HL-60 (cell line): ENCODE measurements at regions not wholly inside any gene's neighbourhood (a gene's known extent, or its start where the extent isn't known, plus 50 kb on each side); places are given as distances from the start of the nearest gene placed in this dataset.

ENCODE experiments used
- DNase-seq, 2 experiments: peaks; one replicate each; pipeline ENCODE4 v3.0.0-alpha.2; 2010 to 2020; ENCODE audit warnings: low read depth in 1 of 2, low spot score in 1 of 2
- H3K27ac ChIP-seq: fragments of 250-450 bp; sonication (Bioruptor Pico); replicated peaks from 2 replicates; pipeline ENCODE4 v1.5.1; 2020; ENCODE audit warnings: mild to moderate bottlenecking, moderate library complexity
- H3K27me3 ChIP-seq: fragments of 250-450 bp; sonication (Bioruptor Pico); 2 replicates; pipeline ENCODE4 v1.5.1; 2021; ENCODE audit warnings: mild to moderate bottlenecking, moderate library complexity; ENCODE audit not compliant: insufficient read depth, poor library complexity, severe bottlenecking
- H3K4me3 ChIP-seq: replicated peaks from 2 replicates; pipeline ENCODE4 v1.5.1; 2011; ENCODE audit warnings: mild to moderate bottlenecking, control low read depth, low read length; ENCODE audit not compliant: insufficient read depth
- GABPA ChIP-seq: IDR thresholded peaks from 2 replicates; pipeline ENCODE4 v1.6.1; 2012; ENCODE audit warnings: low read depth
- POLR2AphosphoS5 ChIP-seq: IDR thresholded peaks from 2 replicates; pipeline ENCODE4 v1.6.1; 2012; ENCODE audit warnings: low read depth
- SPI1 ChIP-seq: IDR thresholded peaks from 2 replicates; pipeline ENCODE4 v1.6.1; 2012; ENCODE audit warnings: low read depth, mild to moderate bottlenecking, borderline replicate concordance
- TF ChIP-seq, protein P1 (sequence below): IDR thresholded peaks from 2 replicates; pipeline ENCODE4 v1.6.1; 2012; ENCODE audit warnings: low read depth; ENCODE audit not compliant: insufficient replicate concordance
- TF ChIP-seq, protein P2 (sequence below): IDR thresholded peaks from one replicate; pipeline ENCODE4 v1.5.1; 2011; ENCODE audit warnings: low read length, control low read depth, inconsistent platforms; ENCODE audit not compliant: insufficient read depth

DNA sequence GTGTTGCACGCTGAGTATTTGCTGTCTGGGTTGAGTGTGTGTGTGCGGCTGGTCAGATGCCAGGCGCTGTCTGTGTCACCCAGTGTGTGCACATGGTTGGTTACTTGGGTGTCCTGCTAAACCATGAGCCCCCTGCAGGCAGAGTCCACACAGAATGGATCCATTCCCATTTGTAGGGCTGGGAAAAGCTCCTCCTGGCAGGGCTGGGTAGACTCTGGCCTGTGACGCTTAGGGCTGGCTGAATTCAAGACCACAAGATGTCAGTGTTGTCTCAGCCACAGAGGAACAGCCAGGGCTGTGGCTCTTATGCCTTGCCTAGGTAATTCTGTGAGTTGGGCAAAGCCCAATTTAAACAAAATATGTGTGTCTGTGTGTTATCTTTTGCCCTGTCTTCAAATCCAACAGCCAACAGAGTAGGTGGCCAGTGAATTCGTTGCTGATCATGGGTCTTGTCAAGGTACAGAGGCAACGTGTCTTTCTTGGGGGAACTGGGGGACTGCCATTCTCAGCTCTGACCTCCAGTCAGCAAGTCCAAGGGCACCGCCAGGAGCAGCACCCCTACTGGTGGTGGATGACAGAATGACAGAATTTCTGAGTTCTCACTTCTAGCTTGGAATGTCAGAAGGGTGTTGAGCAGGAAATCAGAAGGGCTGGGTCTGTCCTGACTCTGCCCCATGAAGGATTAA is 285.1 kb downstream of the CCSER2 start:
- TF ChIP-seq POLR2AphosphoS5 (no peak), GABPA (no peak), SPI1 (no peak)
- TF ChIP-seq, protein P1, sequence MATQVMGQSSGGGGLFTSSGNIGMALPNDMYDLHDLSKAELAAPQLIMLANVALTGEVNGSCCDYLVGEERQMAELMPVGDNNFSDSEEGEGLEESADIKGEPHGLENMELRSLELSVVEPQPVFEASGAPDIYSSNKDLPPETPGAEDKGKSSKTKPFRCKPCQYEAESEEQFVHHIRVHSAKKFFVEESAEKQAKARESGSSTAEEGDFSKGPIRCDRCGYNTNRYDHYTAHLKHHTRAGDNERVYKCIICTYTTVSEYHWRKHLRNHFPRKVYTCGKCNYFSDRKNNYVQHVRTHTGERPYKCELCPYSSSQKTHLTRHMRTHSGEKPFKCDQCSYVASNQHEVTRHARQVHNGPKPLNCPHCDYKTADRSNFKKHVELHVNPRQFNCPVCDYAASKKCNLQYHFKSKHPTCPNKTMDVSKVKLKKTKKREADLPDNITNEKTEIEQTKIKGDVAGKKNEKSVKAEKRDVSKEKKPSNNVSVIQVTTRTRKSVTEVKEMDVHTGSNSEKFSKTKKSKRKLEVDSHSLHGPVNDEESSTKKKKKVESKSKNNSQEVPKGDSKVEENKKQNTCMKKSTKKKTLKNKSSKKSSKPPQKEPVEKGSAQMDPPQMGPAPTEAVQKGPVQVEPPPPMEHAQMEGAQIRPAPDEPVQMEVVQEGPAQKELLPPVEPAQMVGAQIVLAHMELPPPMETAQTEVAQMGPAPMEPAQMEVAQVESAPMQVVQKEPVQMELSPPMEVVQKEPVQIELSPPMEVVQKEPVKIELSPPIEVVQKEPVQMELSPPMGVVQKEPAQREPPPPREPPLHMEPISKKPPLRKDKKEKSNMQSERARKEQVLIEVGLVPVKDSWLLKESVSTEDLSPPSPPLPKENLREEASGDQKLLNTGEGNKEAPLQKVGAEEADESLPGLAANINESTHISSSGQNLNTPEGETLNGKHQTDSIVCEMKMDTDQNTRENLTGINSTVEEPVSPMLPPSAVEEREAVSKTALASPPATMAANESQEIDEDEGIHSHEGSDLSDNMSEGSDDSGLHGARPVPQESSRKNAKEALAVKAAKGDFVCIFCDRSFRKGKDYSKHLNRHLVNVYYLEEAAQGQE = no peak
- TF ChIP-seq, protein P2, sequence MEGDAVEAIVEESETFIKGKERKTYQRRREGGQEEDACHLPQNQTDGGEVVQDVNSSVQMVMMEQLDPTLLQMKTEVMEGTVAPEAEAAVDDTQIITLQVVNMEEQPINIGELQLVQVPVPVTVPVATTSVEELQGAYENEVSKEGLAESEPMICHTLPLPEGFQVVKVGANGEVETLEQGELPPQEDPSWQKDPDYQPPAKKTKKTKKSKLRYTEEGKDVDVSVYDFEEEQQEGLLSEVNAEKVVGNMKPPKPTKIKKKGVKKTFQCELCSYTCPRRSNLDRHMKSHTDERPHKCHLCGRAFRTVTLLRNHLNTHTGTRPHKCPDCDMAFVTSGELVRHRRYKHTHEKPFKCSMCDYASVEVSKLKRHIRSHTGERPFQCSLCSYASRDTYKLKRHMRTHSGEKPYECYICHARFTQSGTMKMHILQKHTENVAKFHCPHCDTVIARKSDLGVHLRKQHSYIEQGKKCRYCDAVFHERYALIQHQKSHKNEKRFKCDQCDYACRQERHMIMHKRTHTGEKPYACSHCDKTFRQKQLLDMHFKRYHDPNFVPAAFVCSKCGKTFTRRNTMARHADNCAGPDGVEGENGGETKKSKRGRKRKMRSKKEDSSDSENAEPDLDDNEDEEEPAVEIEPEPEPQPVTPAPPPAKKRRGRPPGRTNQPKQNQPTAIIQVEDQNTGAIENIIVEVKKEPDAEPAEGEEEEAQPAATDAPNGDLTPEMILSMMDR = no peak
- Histone ChIP-seq H3K27me3 (peaks cover 2% of the 10 kb centered on the region), H3K27ac (no peak overlapping the region), H3K4me3 (no peak overlapping the region)
- peak in 1 of 2 experiments; percentile 12 for DNase-seq

DNA sequence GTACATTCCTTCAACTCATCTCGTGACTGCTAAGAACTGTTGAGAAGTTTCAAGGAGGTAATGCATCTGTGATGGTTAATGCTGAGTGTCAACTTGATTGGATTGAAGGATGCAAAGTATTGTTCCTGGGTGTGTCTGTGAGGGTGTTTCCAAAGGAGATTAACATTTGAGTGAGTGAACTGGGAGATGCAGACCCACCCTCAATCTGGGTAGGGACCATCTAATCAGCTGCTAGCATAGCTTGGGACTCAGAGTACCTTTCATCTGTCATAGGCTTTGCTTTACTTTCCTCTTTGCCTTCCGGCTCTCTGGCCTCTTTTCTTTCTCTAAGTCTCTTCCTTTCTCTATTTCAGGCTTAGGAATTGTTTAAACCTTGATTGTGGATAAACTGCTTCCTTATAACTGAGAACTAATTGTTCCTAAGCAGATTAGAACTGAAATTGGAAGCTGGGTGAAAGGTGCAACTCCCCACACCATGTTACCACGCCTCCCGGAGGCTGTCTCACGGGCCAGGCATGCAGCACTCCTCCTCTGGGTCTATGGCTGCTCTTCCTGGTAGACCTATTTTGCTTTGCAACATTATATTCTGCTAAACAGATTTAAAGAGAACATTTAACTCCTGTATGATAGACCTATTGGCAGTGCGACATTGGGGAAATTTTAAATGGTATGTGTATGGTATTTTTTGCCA is 298.2 kb downstream of the CCSER2 start:
- Histone ChIP-seq H3K4me3 (no peak overlapping the region), H3K27me3 (no peaks in the 10 kb centered on the region), H3K27ac (no peak overlapping the region)
- TF ChIP-seq POLR2AphosphoS5 (no peak), SPI1 (no peak), GABPA (no peak)
- TF ChIP-seq, protein P1 = no peak
- TF ChIP-seq, protein P2 = no peak
- DNase-seq = no peak

DNA sequence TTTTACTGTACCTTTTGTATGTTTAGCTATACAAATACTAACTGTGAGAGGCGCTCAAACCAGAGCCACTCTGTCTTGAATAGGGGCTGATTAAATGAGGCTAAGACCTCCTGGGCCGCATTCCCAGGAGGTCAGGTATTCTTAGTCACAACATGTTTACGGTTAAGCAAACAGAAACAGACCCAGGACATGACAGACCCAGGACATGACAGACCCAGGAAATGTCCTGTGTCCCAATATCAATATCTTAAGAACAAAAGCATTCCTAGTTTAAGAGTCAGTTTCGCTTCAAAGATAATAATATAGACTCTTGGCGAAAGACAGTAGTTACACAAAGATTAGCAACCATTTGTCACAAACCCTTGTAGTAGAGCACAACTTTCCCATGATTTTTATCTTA is 304.5 kb downstream of the CCSER2 start:
- Histone ChIP-seq H3K4me3 (no peak overlapping the region), H3K27me3 (no peaks in the 10 kb centered on the region), H3K27ac (no peak overlapping the region)
- no peak for DNase-seq
- no peak for TF ChIP-seq GABPA
- TF ChIP-seq, protein P2 = no peak
- TF ChIP-seq POLR2AphosphoS5 = no peak
- TF ChIP-seq, protein P1 = no peak
- no peak for TF ChIP-seq SPI1
